HK-2 (cell line): ENCODE measurements at regions not wholly inside any gene's neighbourhood (a gene's known extent, or its start where the extent isn't known, plus 50 kb on each side); places are given as distances from the start of the nearest gene placed in this dataset.

Experiments used
- DNase-seq: peaks from one replicate; pipeline ENCODE4 v3.0.0-alpha.2; 2018; ENCODE audit not compliant: unreplicated experiment

- DNase-seq = no peak
These were observed 143.7 kb upstream of the MCHR2 start for GRCh38 chr6:100137759-100138158.

- no peak for DNase-seq
These were observed 142.6 kb upstream of the MCHR2 start for GRCh38 chr6:100136590-100136989.

GRCh38 chr6:100135977-100136376 is 142.0 kb upstream of the MCHR2 start:
- no peak for DNase-seq

GRCh38 chr6:100134703-100135102 is 140.7 kb upstream of the MCHR2 start:
- no peak for DNase-seq

GRCh38 chr6:100134297-100134696 is 140.3 kb upstream of the MCHR2 start:
- DNase-seq = no peak

GRCh38 chr6:100132005-100132404 is 138.0 kb upstream of the MCHR2 start:
- no peak for DNase-seq

GRCh38 chr6:100130630-100131029 is 136.6 kb upstream of the MCHR2 start:
- DNase-seq = no peak

- no peak for DNase-seq
These were observed 132.9 kb upstream of the MCHR2 start for GRCh38 chr6:100126790-100127484.

GRCh38 chr6:100121854-100122609 is 128.0 kb upstream of the MCHR2 start:
- no peak for DNase-seq

GRCh38 chr6:100119261-100119660 is 125.2 kb upstream of the MCHR2 start:
- no peak for DNase-seq

GRCh38 chr6:100118301-100118700 is 124.3 kb upstream of the MCHR2 start:
- no peak for DNase-seq

- no peak for DNase-seq
These were observed 123.7 kb upstream of the MCHR2 start for GRCh38 chr6:100117680-100118079.

GRCh38 chr6:100116411-100117194 is 122.6 kb upstream of the MCHR2 start:
- peak; percentile 36 for DNase-seq

GRCh38 chr6:100115407-100116101 is 121.5 kb upstream of the MCHR2 start:
- no peak for DNase-seq

- no peak for DNase-seq
These were observed 119.0 kb upstream of the MCHR2 start for GRCh38 chr6:100112855-100113508.

GRCh38 chr6:100105919-100106529 is 112.0 kb upstream of the MCHR2 start:
- DNase-seq = no peak

GRCh38 chr6:100105138-100105537 is 111.1 kb upstream of the MCHR2 start:
- no peak for DNase-seq

GRCh38 chr6:100103931-100104330 is 109.9 kb upstream of the MCHR2 start:
- no peak for DNase-seq

GRCh38 chr6:100103194-100103593 is 109.2 kb upstream of the MCHR2 start:
- no peak for DNase-seq

- no peak for DNase-seq
These were observed 107.6 kb upstream of the MCHR2 start for GRCh38 chr6:100101644-100102043.

- DNase-seq = no peak
These were observed 106.8 kb upstream of the MCHR2 start for GRCh38 chr6:100100776-100101175.
